ENCODE measurements at regions not wholly inside any gene's neighbourhood (a gene's known extent, or its start where the extent isn't known, plus 50 kb on each side); places are given as distances from the start of the nearest gene placed in this dataset.

DNA sequence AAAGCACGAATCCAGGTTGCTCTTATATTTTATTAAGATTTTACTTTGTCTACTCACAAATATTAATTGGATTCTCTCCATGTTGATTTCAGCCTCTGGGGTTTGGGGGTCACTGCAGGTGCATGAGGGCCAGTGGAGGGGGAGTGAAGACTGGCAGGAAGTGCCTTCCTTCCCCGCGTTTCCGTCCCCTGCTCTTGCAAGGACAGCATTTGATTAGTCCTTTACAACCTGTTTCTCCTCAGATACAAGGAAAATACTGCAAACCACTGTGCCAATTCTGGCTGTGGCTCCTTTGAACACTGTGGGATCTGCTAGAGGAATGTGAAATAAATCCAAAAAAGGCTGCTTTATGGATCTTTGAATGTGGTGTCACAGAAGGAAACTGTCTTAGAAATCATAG, 291.8 kb downstream of the ETNK1 start:
- DNase-seq (ENCODE audit: insufficient read length) (no peak), FAIRE-seq (no peak)
- TF ChIP-seq TAF1 (IDR thresholded peaks at IDR 0.05; ENCODE audit: borderline replicate concordance, low read depth, low read length) = no peak
- no peak for TF ChIP-seq POLR2A (IDR thresholded peaks at IDR 0.05; ENCODE audit: low read depth, low read length)
- TF ChIP-seq POLR2AphosphoS5 (IDR thresholded peaks at IDR 0.05; ENCODE audit: low read depth, low read length) = no peak

DNA sequence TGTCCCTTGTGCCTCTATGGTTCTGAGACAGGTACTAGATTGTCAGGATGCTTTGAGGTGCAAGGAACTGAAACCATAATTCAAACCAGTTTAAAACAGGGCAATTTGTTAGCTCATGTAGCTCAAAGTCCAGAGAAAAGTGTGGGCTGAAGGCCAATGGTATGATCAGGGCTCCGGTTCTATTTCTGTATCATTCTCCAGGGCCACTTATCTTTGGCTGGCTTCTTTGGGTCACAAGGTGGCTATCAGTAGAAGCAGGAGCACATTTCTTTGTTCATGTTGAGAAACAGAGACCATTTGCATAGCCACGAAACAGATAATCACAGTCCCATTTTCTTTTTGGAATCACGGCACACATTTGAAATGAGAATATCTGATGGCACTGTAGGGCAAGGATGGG, 294.9 kb downstream of the ETNK1 start:
- no peak for TF ChIP-seq TAF1 (IDR thresholded peaks at IDR 0.05; ENCODE audit: borderline replicate concordance, low read depth, low read length)
- TF ChIP-seq POLR2AphosphoS5 (IDR thresholded peaks at IDR 0.05; ENCODE audit: low read depth, low read length) = no peak
- TF ChIP-seq POLR2A (IDR thresholded peaks at IDR 0.05; ENCODE audit: low read depth, low read length) = no peak
- DNase-seq (ENCODE audit: insufficient read length) = no peak
- FAIRE-seq = no peak

DNA sequence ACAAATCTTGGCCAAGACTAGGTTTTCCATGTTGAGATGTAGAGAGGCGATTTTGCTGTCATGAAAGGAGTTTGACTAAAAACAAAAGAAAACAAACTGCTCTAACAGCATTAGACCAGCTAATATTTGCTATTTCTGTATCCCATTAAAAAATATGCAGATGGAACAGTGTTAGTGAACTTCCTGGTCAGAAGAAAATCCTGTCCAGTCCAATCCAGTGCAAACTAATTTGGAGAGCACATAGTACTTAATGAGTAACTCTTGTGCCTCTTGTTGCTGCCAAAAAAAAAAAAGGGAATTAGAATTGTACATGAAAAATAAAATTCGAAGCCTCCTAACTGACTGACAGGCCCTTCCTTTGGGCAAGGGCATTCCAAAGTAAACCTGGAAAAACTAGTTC, 298.8 kb downstream of the ETNK1 start:
- FAIRE-seq (no peak), DNase-seq (ENCODE audit: insufficient read length) (no peak)
- TF ChIP-seq POLR2A (IDR thresholded peaks at IDR 0.05; ENCODE audit: low read depth, low read length) (no peak), POLR2AphosphoS5 (IDR thresholded peaks at IDR 0.05; ENCODE audit: low read depth, low read length) (no peak), TAF1 (IDR thresholded peaks at IDR 0.05; ENCODE audit: borderline replicate concordance, low read depth, low read length) (no peak)

- TF ChIP-seq TAF1 (IDR thresholded peaks at IDR 0.05; ENCODE audit: borderline replicate concordance, low read depth, low read length) (no peak), POLR2AphosphoS5 (IDR thresholded peaks at IDR 0.05; ENCODE audit: low read depth, low read length) (no peak), POLR2A (IDR thresholded peaks at IDR 0.05; ENCODE audit: low read depth, low read length) (no peak)
- FAIRE-seq = no peak
- no peak for DNase-seq (ENCODE audit: insufficient read length)
Measured at GRCh38 chr12:22924391-22924790, 299.4 kb downstream of the ETNK1 start.

- no peak for FAIRE-seq
- no peak for DNase-seq (ENCODE audit: insufficient read length)
- no peak for TF ChIP-seq POLR2A (IDR thresholded peaks at IDR 0.05; ENCODE audit: low read depth, low read length)
- TF ChIP-seq POLR2AphosphoS5 (IDR thresholded peaks at IDR 0.05; ENCODE audit: low read depth, low read length) = no peak
- no peak for TF ChIP-seq TAF1 (IDR thresholded peaks at IDR 0.05; ENCODE audit: borderline replicate concordance, low read depth, low read length)
Measured at GRCh38 chr12:22925623-22926022, 300.7 kb downstream of the ETNK1 start.

DNA sequence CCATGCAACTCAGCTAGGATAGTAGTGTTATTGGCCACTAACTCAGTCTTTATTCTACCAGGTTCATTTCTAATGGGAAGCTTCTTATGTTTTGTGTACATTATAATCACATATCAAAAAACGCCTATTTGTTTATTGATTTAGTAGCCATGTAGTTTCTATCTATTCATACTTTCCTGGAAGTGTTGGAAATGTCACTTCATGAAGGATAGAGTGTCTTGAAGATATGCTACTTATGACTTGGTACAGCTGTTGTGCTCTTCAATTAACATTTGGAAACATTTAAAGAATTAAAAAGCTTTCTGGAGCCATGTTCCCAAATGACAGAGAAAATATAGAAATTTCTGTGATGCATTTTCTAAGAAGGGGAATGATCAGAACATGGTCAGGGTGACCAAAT, 307.5 kb downstream of the ETNK1 start:
- DNase-seq (ENCODE audit: insufficient read length) (no peak), FAIRE-seq (no peak)
- TF ChIP-seq POLR2AphosphoS5 (IDR thresholded peaks at IDR 0.05; ENCODE audit: low read depth, low read length) = no peak
- no peak for TF ChIP-seq TAF1 (IDR thresholded peaks at IDR 0.05; ENCODE audit: borderline replicate concordance, low read depth, low read length)
- no peak for TF ChIP-seq POLR2A (IDR thresholded peaks at IDR 0.05; ENCODE audit: low read depth, low read length)

- DNase-seq (ENCODE audit: insufficient read length) (no peak), FAIRE-seq (no peak)
- TF ChIP-seq TAF1 (IDR thresholded peaks at IDR 0.05; ENCODE audit: borderline replicate concordance, low read depth, low read length) (no peak), POLR2AphosphoS5 (IDR thresholded peaks at IDR 0.05; ENCODE audit: low read depth, low read length) (no peak), POLR2A (IDR thresholded peaks at IDR 0.05; ENCODE audit: low read depth, low read length) (no peak)
Measured at GRCh38 chr12:22935090-22935489, 310.1 kb downstream of the ETNK1 start.

GRCh38 chr12:22935501-22935900, 310.5 kb downstream of the ETNK1 start:
- DNase-seq (ENCODE audit: insufficient read length) (no peak), FAIRE-seq (no peak)
- no peak for TF ChIP-seq TAF1 (IDR thresholded peaks at IDR 0.05; ENCODE audit: borderline replicate concordance, low read depth, low read length)
- TF ChIP-seq POLR2A (IDR thresholded peaks at IDR 0.05; ENCODE audit: low read depth, low read length) = no peak
- TF ChIP-seq POLR2AphosphoS5 (IDR thresholded peaks at IDR 0.05; ENCODE audit: low read depth, low read length) = no peak

DNA sequence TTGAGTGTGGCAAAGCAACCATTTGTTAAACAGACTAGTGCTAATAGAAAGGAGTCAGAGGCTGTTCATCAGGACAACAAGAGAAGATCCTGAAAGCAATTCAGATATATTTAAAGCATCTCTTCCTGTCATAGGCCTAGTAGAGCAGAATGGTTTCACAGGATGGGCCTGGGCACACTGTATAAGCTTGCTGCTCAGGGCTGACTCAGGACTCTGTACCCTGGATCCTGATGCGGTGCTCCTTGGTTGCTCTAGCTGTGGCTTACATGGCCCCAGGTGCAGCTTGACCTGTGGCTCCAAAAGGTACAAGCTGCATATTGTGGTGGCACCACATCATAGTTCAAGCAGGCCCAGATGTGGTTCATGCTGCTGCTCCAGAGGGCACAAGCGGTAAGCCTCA, 313.4 kb downstream of the ETNK1 start:
- TF ChIP-seq POLR2AphosphoS5 (IDR thresholded peaks at IDR 0.05; ENCODE audit: low read depth, low read length) = no peak
- TF ChIP-seq POLR2A (IDR thresholded peaks at IDR 0.05; ENCODE audit: low read depth, low read length) = no peak
- TF ChIP-seq TAF1 (IDR thresholded peaks at IDR 0.05; ENCODE audit: borderline replicate concordance, low read depth, low read length) = no peak
- FAIRE-seq (no peak), DNase-seq (ENCODE audit: insufficient read length) (no peak)

GRCh38 chr12:22951206-22951605, 326.2 kb downstream of the ETNK1 start:
- TF ChIP-seq TAF1 (IDR thresholded peaks at IDR 0.05; ENCODE audit: borderline replicate concordance, low read depth, low read length) (no peak), POLR2AphosphoS5 (IDR thresholded peaks at IDR 0.05; ENCODE audit: low read depth, low read length) (no peak)
- FAIRE-seq (no peak), DNase-seq (ENCODE audit: insufficient read length) (no peak)

GRCh38 chr12:22956690-22957089, 331.7 kb downstream of the ETNK1 start:
- DNase-seq (ENCODE audit: insufficient read length) = no peak
- TF ChIP-seq TAF1 (IDR thresholded peaks at IDR 0.05; ENCODE audit: borderline replicate concordance, low read depth, low read length) (no peak), POLR2A (IDR thresholded peaks at IDR 0.05; ENCODE audit: low read depth, low read length) (no peak), POLR2AphosphoS5 (IDR thresholded peaks at IDR 0.05; ENCODE audit: low read depth, low read length) (no peak)
- no peak for FAIRE-seq

DNA sequence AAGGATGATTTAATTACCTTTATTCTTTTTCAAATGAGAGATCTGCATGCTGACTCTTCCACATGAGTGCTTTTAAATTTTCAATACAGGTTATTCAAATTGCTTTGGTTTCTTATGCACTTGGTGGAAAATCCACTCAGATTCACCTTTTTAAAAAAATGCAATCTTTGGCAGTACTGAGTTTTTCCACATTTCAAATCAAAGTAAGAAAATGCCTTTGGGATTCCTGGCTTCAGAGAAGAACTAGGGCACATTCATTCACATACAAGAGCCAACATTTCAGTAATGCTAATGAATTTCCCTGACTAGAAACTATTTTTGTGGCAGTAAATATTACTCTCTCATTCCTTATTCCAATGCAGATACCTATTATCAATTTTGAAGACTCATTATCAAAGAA, 342.2 kb downstream of the ETNK1 start:
- DNase-seq (ENCODE audit: insufficient read length) (no peak), FAIRE-seq (no peak)
- TF ChIP-seq POLR2A (IDR thresholded peaks at IDR 0.05; ENCODE audit: low read depth, low read length) (no peak), TAF1 (IDR thresholded peaks at IDR 0.05; ENCODE audit: borderline replicate concordance, low read depth, low read length) (no peak), POLR2AphosphoS5 (IDR thresholded peaks at IDR 0.05; ENCODE audit: low read depth, low read length) (no peak)

- TF ChIP-seq TAF1 (IDR thresholded peaks at IDR 0.05; ENCODE audit: borderline replicate concordance, low read depth, low read length) (no peak), POLR2AphosphoS5 (IDR thresholded peaks at IDR 0.05; ENCODE audit: low read depth, low read length) (no peak), POLR2A (IDR thresholded peaks at IDR 0.05; ENCODE audit: low read depth, low read length) (no peak)
- no peak for FAIRE-seq
- no peak for DNase-seq (ENCODE audit: insufficient read length)
Measured at GRCh38 chr12:22969521-22969920, 344.6 kb downstream of the ETNK1 start.
